Trophoblast cell (in vitro differentiated cells and primary cell): ENCODE measurements at regions not wholly inside any gene's neighbourhood (a gene's known extent, or its start where the extent isn't known, plus 50 kb on each side); places are given as distances from the start of the nearest gene placed in this dataset.

Experiments used
- DNase-seq, 2 donors: peaks; one replicate each; pipeline ENCODE4 v3.0.0-alpha.2; 2016
- H2AFZ ChIP-seq: 2 replicates; pipeline ENCODE4 v1.6.1; 2013; ENCODE audit warnings: low read length, moderate library complexity, mild to moderate bottlenecking; ENCODE audit not compliant: insufficient read depth, poor library complexity
- H2AK5ac ChIP-seq: 2 replicates; pipeline ENCODE4 v1.6.1; 2013; ENCODE audit warnings: mild to moderate bottlenecking, low read length
- H2BK120ac ChIP-seq: 2 replicates; pipeline ENCODE4 v1.6.1; 2013; ENCODE audit warnings: low read length, mild to moderate bottlenecking, moderate library complexity; ENCODE audit not compliant: insufficient read depth, poor library complexity
- H2BK12ac ChIP-seq: 2 replicates; pipeline ENCODE4 v1.6.1; 2013; ENCODE audit warnings: mild to moderate bottlenecking, low read length, moderate library complexity
- H2BK5ac ChIP-seq: 2 replicates; pipeline ENCODE4 v1.6.1; 2013; ENCODE audit warnings: low read length, low read depth, moderate library complexity, mild to moderate bottlenecking; ENCODE audit not compliant: poor library complexity
- H3K14ac ChIP-seq: 2 replicates; pipeline ENCODE4 v1.6.1; 2013; ENCODE audit warnings: mild to moderate bottlenecking, low read length
- H3K18ac ChIP-seq: 2 replicates; pipeline ENCODE4 v1.6.1; 2013; ENCODE audit warnings: mild to moderate bottlenecking, low read length
- H3K23ac ChIP-seq: 2 replicates; pipeline ENCODE4 v1.6.1; 2013; ENCODE audit warnings: low read length
- H3K27ac ChIP-seq: 2 replicates; pipeline ENCODE4 v1.5.1; 2013; ENCODE audit warnings: low read depth, mild to moderate bottlenecking, inconsistent platforms, low read length, moderate library complexity
- H3K27me3 ChIP-seq: 2 replicates; pipeline ENCODE4 v1.6.1; 2013; ENCODE audit warnings: inconsistent platforms, mild to moderate bottlenecking, low read length, moderate library complexity; ENCODE audit not compliant: insufficient read depth
- H3K36me3 ChIP-seq, 2 experiments: 1 replicate in 1 of 2; 2 replicates in 1 of 2; pipeline ENCODE4 v1.6.1; 2013; ENCODE audit warnings: low read length in 2 of 2, mild to moderate bottlenecking in 2 of 2, moderate library complexity in 1 of 2; ENCODE audit not compliant: insufficient read depth in 2 of 2, control insufficient read depth in 1 of 2
- H3K4ac ChIP-seq: 2 replicates; pipeline ENCODE4 v1.6.1; 2013; ENCODE audit warnings: low read depth, mild to moderate bottlenecking, low read length, moderate library complexity
- H3K4me1 ChIP-seq, 2 experiments: 1 replicate in 1 of 2; 2 replicates in 1 of 2; pipeline ENCODE4 v1.6.1; 2013; ENCODE audit warnings: low read length in 2 of 2, mild to moderate bottlenecking in 2 of 2, moderate library complexity in 1 of 2; ENCODE audit not compliant: insufficient read depth in 2 of 2, control insufficient read depth in 1 of 2
- H3K4me2 ChIP-seq: 2 replicates; pipeline ENCODE4 v1.6.1; 2013; ENCODE audit warnings: inconsistent platforms, mild to moderate bottlenecking, low read length, moderate library complexity
- H3K4me3 ChIP-seq: 2 replicates; pipeline ENCODE4 v1.5.1; 2013; ENCODE audit warnings: mild to moderate bottlenecking, low read depth, low read length, inconsistent platforms
- H3K79me1 ChIP-seq: one replicate; pipeline ENCODE4 v1.6.1; 2013; ENCODE audit warnings: low read length
- H3K79me2 ChIP-seq: 2 replicates; pipeline ENCODE4 v1.6.1; 2013; ENCODE audit warnings: low read length, mild to moderate bottlenecking; ENCODE audit not compliant: control insufficient read depth, insufficient read depth, poor library complexity
- H3K9ac ChIP-seq: 2 replicates; pipeline ENCODE4 v1.6.1; 2013; ENCODE audit warnings: mild to moderate bottlenecking, low read length
- H3K9me3 ChIP-seq: 2 replicates; pipeline ENCODE4 v1.6.1; 2013; ENCODE audit warnings: low read depth, mild to moderate bottlenecking, control low read depth, inconsistent platforms, low read length; ENCODE audit not compliant: insufficient read depth
- H4K12ac ChIP-seq: 2 replicates; pipeline ENCODE4 v1.6.1; 2013; ENCODE audit warnings: low read depth, mild to moderate bottlenecking, low read length, moderate library complexity
- H4K8ac ChIP-seq: 2 replicates; pipeline ENCODE4 v1.6.1; 2013; ENCODE audit warnings: low read depth, mild to moderate bottlenecking, low read length, moderate library complexity
- H4K91ac ChIP-seq: one replicate; pipeline ENCODE4 v1.6.1; 2013; ENCODE audit warnings: low read depth, mild to moderate bottlenecking, low read length, moderate library complexity
- WGBS: extraction: QIAGEN DNeasy Blood & Tissue Kit; methylation state at CpG from one replicate; pipeline ENCODE4 v1.1.7; 2013; ENCODE audit warnings: missing lambda C conversion rate; ENCODE audit not compliant: insufficient read length, insufficient coverage; ENCODE audit errors: extremely low coverage; 5-methylcytosine and 5-hydroxymethylcytosine counted together

- H3K4me3 ChIP-seq = no peak overlapping the region
- H3K9ac ChIP-seq = no peak overlapping the region
- H2BK5ac ChIP-seq = no peak overlapping the region
- H3K4ac ChIP-seq = no peak overlapping the region
- H3K27ac ChIP-seq = no peak overlapping the region
- no peak overlapping the region for H4K91ac ChIP-seq
- H2BK120ac ChIP-seq = no peak overlapping the region
- no peak for DNase-seq
- no peak overlapping the region for H2BK12ac ChIP-seq
- WGBS = no CpG with 5 or more reads among the region's 4 CpGs
- no peak overlapping the region for H3K18ac ChIP-seq
- no peaks in the 10 kb centered on the region for H3K79me2 ChIP-seq
- no peak overlapping the region for H2AK5ac ChIP-seq
- H3K14ac ChIP-seq = no peak overlapping the region
- H3K27me3 ChIP-seq = no peaks in the 10 kb centered on the region
- no peaks in the 10 kb centered on the region for H3K9me3 ChIP-seq
- no peak overlapping the region for H4K12ac ChIP-seq
- H3K4me1 ChIP-seq = peaks cover 0 to 1% of the 10 kb centered on the region in 2 experiments
- H3K4me2 ChIP-seq = no peak overlapping the region
- H2AFZ ChIP-seq = no peak overlapping the region
- no peaks in the 10 kb centered on the region for H3K36me3 ChIP-seq
- H4K8ac ChIP-seq = no peak overlapping the region
- no peaks in the 10 kb centered on the region for H3K79me1 ChIP-seq
- no peak overlapping the region for H3K23ac ChIP-seq
Measured at GRCh38 chr16:82340531-82340930, 170.5 kb upstream of the MPHOSPH6 start.

DNA sequence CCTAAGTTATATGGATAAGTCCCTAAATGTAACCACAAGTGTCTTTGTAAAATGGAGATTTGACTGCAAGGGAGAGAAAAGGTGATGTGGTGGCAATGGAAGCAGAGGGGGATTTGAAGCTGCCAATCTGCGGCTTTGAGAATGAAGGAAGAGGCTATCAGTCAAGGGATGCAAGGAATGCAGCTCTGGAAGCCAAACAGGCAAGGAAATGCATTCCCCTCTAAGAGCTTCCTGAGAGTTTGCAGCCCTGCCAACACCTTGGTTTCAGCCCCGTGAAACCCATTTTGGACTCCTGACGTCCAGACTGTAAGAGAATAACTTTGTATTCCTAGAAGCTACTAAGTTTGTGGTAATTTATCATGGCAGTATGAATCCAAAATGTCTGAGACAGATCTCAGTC, 167.3 kb upstream of the MPHOSPH6 start:
- Histone ChIP-seq H3K18ac (no peak overlapping the region), H2BK12ac (no peak overlapping the region), H2AK5ac (no peak overlapping the region), H3K14ac (no peak overlapping the region), H4K8ac (no peak overlapping the region), H2AFZ (no peak overlapping the region), H4K12ac (no peak overlapping the region), H3K4ac (no peak overlapping the region), H2BK120ac (no peak overlapping the region), H3K79me2 (no peaks in the 10 kb centered on the region), H3K23ac (no peak overlapping the region), H3K4me3 (no peak overlapping the region), H2BK5ac (no peak overlapping the region), H3K4me2 (no peak overlapping the region), H3K27ac (no peak overlapping the region), H3K27me3 (no peaks in the 10 kb centered on the region), H3K79me1 (no peaks in the 10 kb centered on the region), H4K91ac (no peak overlapping the region), H3K9me3 (no peaks in the 10 kb centered on the region), H3K9ac (no peak overlapping the region), H3K36me3 (no peaks in the 10 kb centered on the region), H3K4me1 (peaks cover 0 to 1% of the 10 kb centered on the region in 2 experiments)
- peak in 1 of 2 donors; percentile 6 for DNase-seq
- no CpG with 5 or more reads among the region's 3 CpGs for whole genome bisulfite sequencing

GRCh38 chr16:82331974-82332750, 162.1 kb upstream of the MPHOSPH6 start:
- Histone ChIP-seq H2BK5ac (no peak overlapping the region), H2AK5ac (no peak overlapping the region), H3K4me3 (no peak overlapping the region), H3K14ac (no peak overlapping the region), H3K4me1 (no peaks in the 10 kb centered on the region), H3K79me1 (no peaks in the 10 kb centered on the region), H3K4me2 (no peak overlapping the region), H3K23ac (no peak overlapping the region), H3K27me3 (no peaks in the 10 kb centered on the region), H2AFZ (no peak overlapping the region), H3K36me3 (no peaks in the 10 kb centered on the region), H3K18ac (no peak overlapping the region), H4K8ac (no peak overlapping the region), H3K9me3 (no peaks in the 10 kb centered on the region), H3K79me2 (no peaks in the 10 kb centered on the region), H2BK12ac (no peak overlapping the region), H2BK120ac (no peak overlapping the region), H4K91ac (no peak overlapping the region), H4K12ac (no peak overlapping the region), H3K27ac (no peak overlapping the region), H3K9ac (no peak overlapping the region), H3K4ac (no peak overlapping the region)
- no CpG with 5 or more reads among the region's 6 CpGs for WGBS
- no peak for DNase-seq

DNA sequence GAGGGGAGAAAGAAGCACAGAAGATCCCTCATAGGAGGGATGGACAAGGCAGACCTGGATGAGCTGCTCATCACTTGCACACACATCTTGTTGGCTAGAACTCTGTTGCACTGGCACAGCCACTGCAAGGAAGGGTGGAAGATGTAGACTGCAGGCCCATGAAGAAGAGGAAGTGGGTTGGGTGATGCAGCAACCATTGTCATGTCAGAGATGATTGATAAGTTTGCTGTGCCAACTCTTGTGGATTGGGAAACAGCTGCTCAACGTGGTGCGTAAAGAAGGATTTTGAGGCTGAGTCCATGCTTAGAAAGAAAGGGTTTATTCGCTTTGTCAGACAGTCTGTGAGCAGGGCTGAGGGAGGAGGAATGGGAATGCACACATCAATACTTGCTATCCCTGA, 161.4 kb upstream of the MPHOSPH6 start:
- H3K23ac ChIP-seq = no peak overlapping the region
- no peaks in the 10 kb centered on the region for H3K79me1 ChIP-seq
- H3K4me1 ChIP-seq = no peaks in the 10 kb centered on the region
- no peak overlapping the region for H3K4ac ChIP-seq
- no peak overlapping the region for H4K8ac ChIP-seq
- no peak overlapping the region for H3K4me2 ChIP-seq
- no peaks in the 10 kb centered on the region for H3K36me3 ChIP-seq
- no peaks in the 10 kb centered on the region for H3K79me2 ChIP-seq
- no CpG with 5 or more reads among the region's 3 CpGs for WGBS
- no peak overlapping the region for H2BK5ac ChIP-seq
- H3K9ac ChIP-seq = no peak overlapping the region
- H3K4me3 ChIP-seq = no peak overlapping the region
- no peak overlapping the region for H2AK5ac ChIP-seq
- H2BK12ac ChIP-seq = no peak overlapping the region
- H4K12ac ChIP-seq = no peak overlapping the region
- no peak overlapping the region for H3K18ac ChIP-seq
- no peak overlapping the region for H2BK120ac ChIP-seq
- no peak for DNase-seq
- H3K27ac ChIP-seq = no peak overlapping the region
- H3K14ac ChIP-seq = no peak overlapping the region
- H3K27me3 ChIP-seq = no peaks in the 10 kb centered on the region
- no peak overlapping the region for H4K91ac ChIP-seq
- H3K9me3 ChIP-seq = no peaks in the 10 kb centered on the region
- no peak overlapping the region for H2AFZ ChIP-seq
